Astrocyte (in vitro differentiated cells and primary cell): ENCODE measurements at regions not wholly inside any gene's neighbourhood (a gene's known extent, or its start where the extent isn't known, plus 50 kb on each side); places are given as distances from the start of the nearest gene placed in this dataset.

Experiments used
- DNase-seq: peaks from one replicate; pipeline ENCODE4 v3.0.0-alpha.2; 2010; ENCODE audit warnings: low read depth
- FAIRE-seq: peaks from 2 replicates; lab custom pipeline; 2011; peaks lifted over from hg19 to GRCh38; lab: Jason Lieb, UNC
- H2AFZ ChIP-seq: 2 replicates; pipeline ENCODE4 v1.6.0; 2012; ENCODE audit warnings: low read depth, low read length, inconsistent platforms
- H3K27ac ChIP-seq: 2 replicates; pipeline ENCODE4 v1.5.1; 2011; ENCODE audit warnings: low read depth, low read length, inconsistent platforms
- H3K27me3 ChIP-seq: 2 replicates; pipeline ENCODE4 v1.6.0; 2011; ENCODE audit warnings: low read length, inconsistent platforms; ENCODE audit not compliant: insufficient read depth
- H3K36me3 ChIP-seq: 2 replicates; pipeline ENCODE4 v1.5.1; 2011; ENCODE audit warnings: low read length, inconsistent platforms; ENCODE audit not compliant: insufficient read depth
- H3K4me1 ChIP-seq: 2 replicates; pipeline ENCODE4 v1.5.1; 2011; ENCODE audit warnings: low read length, inconsistent platforms; ENCODE audit not compliant: insufficient read depth
- H3K4me2 ChIP-seq: 2 replicates; pipeline ENCODE4 v1.6.0; 2012; ENCODE audit warnings: low read length, inconsistent platforms
- H3K4me3 ChIP-seq: 2 replicates; pipeline ENCODE4 v1.5.1; 2011; ENCODE audit warnings: low read depth, mild to moderate bottlenecking, low read length, inconsistent platforms; ENCODE audit not compliant: insufficient read depth
- H3K79me2 ChIP-seq: 2 replicates; pipeline ENCODE4 v1.6.0; 2012; ENCODE audit warnings: mild to moderate bottlenecking, low read length, inconsistent platforms; ENCODE audit not compliant: insufficient read depth
- H3K9ac ChIP-seq: 2 replicates; pipeline ENCODE4 v1.6.0; 2012; ENCODE audit warnings: mild to moderate bottlenecking, low read length, inconsistent platforms
- H3K9me3 ChIP-seq: 2 replicates; pipeline ENCODE4 v1.5.1; 2012; ENCODE audit warnings: low read depth, mild to moderate bottlenecking, low read length, inconsistent platforms; ENCODE audit not compliant: insufficient read depth
- H4K20me1 ChIP-seq: 2 replicates; pipeline ENCODE4 v1.6.0; 2012; ENCODE audit warnings: low read length, inconsistent platforms; ENCODE audit not compliant: insufficient read depth
- H3K27ac Mint-ChIP-seq: one replicate; pipeline ENCODE4 v1.8.0; 2021; ENCODE audit warnings: mild to moderate bottlenecking, mixed read lengths; ENCODE audit not compliant: unreplicated experiment
- H3K27me3 Mint-ChIP-seq: one replicate; pipeline ENCODE4 v1.8.0; 2021; ENCODE audit warnings: low read depth, mixed read lengths; ENCODE audit not compliant: unreplicated experiment
- H3K36me3 Mint-ChIP-seq: one replicate; pipeline ENCODE4 v1.8.0; 2021; ENCODE audit warnings: low read depth, mixed read lengths; ENCODE audit not compliant: unreplicated experiment
- H3K4me1 Mint-ChIP-seq: one replicate; pipeline ENCODE4 v1.8.0; 2021; ENCODE audit warnings: low read depth, mixed read lengths; ENCODE audit not compliant: unreplicated experiment
- H3K4me3 Mint-ChIP-seq: one replicate; pipeline ENCODE4 v1.8.0; 2021; ENCODE audit warnings: mild to moderate bottlenecking, moderate library complexity, mixed read lengths; ENCODE audit not compliant: unreplicated experiment
- H3K9me3 Mint-ChIP-seq: one replicate; pipeline ENCODE4 v1.8.0; 2021; ENCODE audit warnings: mild to moderate bottlenecking, mixed read lengths; ENCODE audit not compliant: unreplicated experiment
- CTCF ChIP-seq: IDR thresholded peaks from 2 replicates; pipeline ENCODE4 v1.5.1; 2011; ENCODE audit warnings: low read depth, mild to moderate bottlenecking, inconsistent platforms, low read length, moderate library complexity; ENCODE audit not compliant: insufficient read depth
- EZH2 ChIP-seq: IDR thresholded peaks from 2 replicates; pipeline ENCODE4 v1.6.1; 2012; ENCODE audit warnings: mild to moderate bottlenecking, low read length, inconsistent platforms; ENCODE audit not compliant: insufficient read depth

DNA sequence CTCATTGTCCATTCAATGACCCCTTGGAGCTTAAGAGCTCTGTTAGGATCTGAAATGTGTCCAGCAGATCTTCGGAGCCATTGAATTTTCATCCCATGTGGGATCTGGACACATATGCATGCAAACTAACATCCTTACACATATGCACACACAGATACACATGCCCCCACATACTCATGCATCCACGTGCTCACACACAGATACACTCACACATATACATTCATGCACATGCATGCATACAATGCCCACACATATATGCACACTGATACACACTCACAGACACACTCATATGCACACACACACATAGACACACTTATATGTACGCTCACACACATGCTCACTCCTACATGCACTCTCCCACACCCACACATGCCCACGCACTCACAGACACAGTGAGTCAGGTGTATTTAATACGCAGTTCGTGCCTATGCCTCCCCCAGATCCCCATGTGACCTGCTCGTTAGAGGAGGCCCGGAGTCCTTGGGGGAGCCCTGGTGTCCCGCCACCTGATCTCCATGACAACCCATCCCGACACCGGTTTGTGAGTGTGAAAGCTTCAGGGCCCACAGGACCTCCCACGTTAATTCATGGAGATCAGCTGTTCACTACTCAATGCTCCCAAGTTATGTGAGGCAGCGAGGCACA lies 121.9 kb upstream of the SULF2 start:
- H3K27ac Mint-ChIP-seq: no peak overlapping the region
- H3K36me3 Mint-ChIP-seq: no peaks in the 10 kb centered on the region
- H3K27me3 Mint-ChIP-seq: peaks cover 28% of the 10 kb centered on the region
- H3K4me2 ChIP-seq: no peak overlapping the region
- H3K4me3 Mint-ChIP-seq: no peak overlapping the region
- H3K4me3 ChIP-seq: no peak overlapping the region
- H3K27me3 ChIP-seq: peaks cover 7% of the 10 kb centered on the region
- no peak overlapping the region for H3K27ac ChIP-seq
- TF ChIP-seq CTCF (no peak), EZH2 (no peak)
- H2AFZ ChIP-seq: no peak overlapping the region
- no peaks in the 10 kb centered on the region for H3K79me2 ChIP-seq
- FAIRE-seq (no peak), DNase-seq (no peak)
- H3K4me1 ChIP-seq: no peaks in the 10 kb centered on the region
- peaks cover 12% of the 10 kb centered on the region for H3K4me1 Mint-ChIP-seq
- no peaks in the 10 kb centered on the region for H4K20me1 ChIP-seq
- no peaks in the 10 kb centered on the region for H3K9me3 ChIP-seq
- H3K9ac ChIP-seq: no peak overlapping the region
- H3K36me3 ChIP-seq: no peaks in the 10 kb centered on the region
- H3K9me3 Mint-ChIP-seq: no peaks in the 10 kb centered on the region

DNA sequence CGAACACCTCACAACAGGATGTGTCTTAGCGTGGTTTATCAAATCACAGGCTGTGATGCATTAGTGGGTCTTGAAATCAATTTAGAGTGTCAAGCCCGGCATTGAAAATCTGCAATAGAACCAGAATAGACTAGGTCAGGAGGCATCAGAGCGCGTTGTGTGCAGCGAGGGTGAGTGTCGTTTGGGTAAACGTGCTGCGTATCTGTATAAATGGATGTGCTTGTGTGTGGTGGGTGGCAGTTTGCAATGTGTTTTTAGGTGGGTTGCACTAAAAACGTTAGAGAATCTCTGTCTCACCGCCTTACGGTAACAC lies 121.0 kb upstream of the SULF2 start:
- H3K9me3 Mint-ChIP-seq: no peaks in the 10 kb centered on the region
- H3K4me3 ChIP-seq: no peak overlapping the region

More for the DNA sequence above, 121.0 kb upstream of the SULF2 start:
- FAIRE-seq: no peak
- Histone ChIP-seq H3K36me3 (no peaks in the 10 kb centered on the region), H4K20me1 (no peaks in the 10 kb centered on the region), H3K4me2 (no peak overlapping the region), H3K4me1 (no peaks in the 10 kb centered on the region), H3K79me2 (no peaks in the 10 kb centered on the region), H3K27ac (no peak overlapping the region), H3K9me3 (no peaks in the 10 kb centered on the region), H3K9ac (no peak overlapping the region), H3K27me3 (peaks cover 7% of the 10 kb centered on the region), H2AFZ (no peak overlapping the region)
- Mint-ChIP-seq H3K27ac (no peak overlapping the region), H3K4me3 (no peak overlapping the region), H3K4me1 (peaks cover 8% of the 10 kb centered on the region), H3K27me3 (peaks cover 28% of the 10 kb centered on the region), H3K36me3 (no peaks in the 10 kb centered on the region)
- TF ChIP-seq CTCF (no peak), EZH2 (no peak)
- no peak for DNase-seq
